Ammon's horn (tissue), 1 donor: ENCODE measurements at regions not wholly inside any gene's neighbourhood (a gene's known extent, or its start where the extent isn't known, plus 50 kb on each side); places are given as distances from the start of the nearest gene placed in this dataset.

ENCODE experiments used
- DNase-seq: peaks from one replicate; pipeline ENCODE4 v3.0.0-alpha.2; 2016; ENCODE audit warnings: low spot score

DNA sequence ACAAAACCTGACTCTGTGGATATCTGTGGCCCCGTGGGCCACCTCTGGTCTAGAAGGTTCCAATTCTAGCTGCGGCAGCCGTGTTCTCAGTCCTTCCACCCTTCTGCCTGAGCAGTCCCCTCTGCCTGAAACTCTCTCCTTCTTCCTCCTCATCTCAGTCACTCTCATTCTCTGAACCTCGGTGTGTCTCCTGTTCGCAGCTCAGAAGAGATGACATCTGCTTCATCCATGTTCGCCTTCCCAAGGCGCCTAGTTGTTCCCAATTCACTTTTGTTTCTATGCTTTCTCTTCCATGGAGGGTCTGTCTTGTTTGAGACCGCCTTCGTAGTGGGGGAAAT, 95.5 kb downstream of the CEBPB start:
- DNase-seq, result no peak

GRCh38 chr20:50286609-50287008, 96.0 kb downstream of the CEBPB start:
- no peak for DNase-seq

DNA sequence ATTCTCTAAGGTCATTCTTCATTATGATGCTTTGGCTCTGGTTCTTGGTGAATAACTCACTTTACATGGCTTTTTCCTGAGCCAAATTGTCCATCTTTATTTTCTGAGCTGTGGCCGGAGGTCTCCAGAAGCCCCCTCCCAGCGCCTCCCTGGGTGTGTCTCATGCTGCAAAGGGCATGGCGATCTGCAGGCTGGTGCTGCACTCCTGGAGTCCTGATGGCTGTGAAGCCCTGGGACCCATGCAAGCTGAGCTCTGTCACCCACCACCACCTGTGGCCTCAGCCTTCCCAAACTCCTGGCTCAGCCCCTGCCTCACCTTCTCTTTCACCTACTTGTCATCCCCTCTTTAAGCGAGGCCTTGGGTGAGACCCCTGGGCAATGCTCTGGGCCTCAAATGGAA, 96.9 kb downstream of the CEBPB start:
- no peak for DNase-seq

GRCh38 chr20:50288128-50288623, 97.5 kb downstream of the CEBPB start:
- no peak for DNase-seq

DNA sequence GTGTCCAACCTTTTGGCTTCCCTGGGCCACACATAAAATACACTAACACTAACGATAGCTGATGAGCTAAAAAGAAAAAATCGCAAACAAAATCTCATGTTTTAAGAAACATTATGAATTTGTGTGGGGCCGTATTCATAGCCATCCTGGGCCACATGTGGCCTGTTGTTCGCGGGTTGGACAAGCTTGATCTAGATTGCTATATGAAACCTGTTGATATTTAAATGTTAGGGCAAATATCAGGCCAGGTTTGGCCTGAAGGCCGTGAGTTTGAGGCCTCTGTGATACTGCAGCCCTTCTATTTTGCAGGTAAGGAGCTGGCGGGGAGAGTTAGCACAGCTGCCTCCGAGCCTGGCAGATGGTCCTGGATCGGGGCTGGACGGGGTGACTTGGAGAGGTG, 99.0 kb downstream of the CEBPB start:
- DNase-seq, result no peak

- no peak for DNase-seq
Measured at GRCh38 chr20:50290112-50290511, 99.5 kb downstream of the CEBPB start.

- no peak for DNase-seq
Measured at GRCh38 chr20:50290808-50291207, 100.2 kb downstream of the CEBPB start.

GRCh38 chr20:50291254-50292078, 100.8 kb downstream of the CEBPB start:
- DNase-seq, result no peak

DNA sequence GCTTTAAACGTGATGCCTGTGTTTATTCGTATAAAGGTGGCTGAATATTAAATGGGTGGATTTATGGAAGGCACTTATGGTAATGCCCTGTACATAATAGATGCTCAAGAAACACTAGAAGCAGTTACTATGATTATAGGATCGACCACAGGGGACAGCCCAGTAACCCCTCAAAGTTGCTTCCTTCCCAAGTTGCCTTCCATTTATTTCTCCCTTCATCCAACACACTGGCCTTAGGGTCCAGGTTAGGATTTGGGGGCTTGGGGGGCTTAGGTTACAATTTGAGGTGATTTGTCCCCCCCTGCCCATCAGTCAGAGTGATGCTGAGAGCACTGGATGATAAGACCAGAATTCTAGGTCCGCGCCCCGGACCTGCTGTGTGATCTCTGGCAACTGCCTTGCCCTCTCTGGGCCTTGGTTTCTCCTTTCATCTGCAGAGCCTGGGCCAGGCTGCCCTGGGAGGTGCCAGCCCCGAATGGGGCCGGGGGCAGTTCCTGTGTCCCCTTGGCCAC, 101.5 kb downstream of the CEBPB start:
- no peak for DNase-seq

GRCh38 chr20:50292591-50293283, 102.1 kb downstream of the CEBPB start:
- DNase-seq, result peak; percentile 75

DNA sequence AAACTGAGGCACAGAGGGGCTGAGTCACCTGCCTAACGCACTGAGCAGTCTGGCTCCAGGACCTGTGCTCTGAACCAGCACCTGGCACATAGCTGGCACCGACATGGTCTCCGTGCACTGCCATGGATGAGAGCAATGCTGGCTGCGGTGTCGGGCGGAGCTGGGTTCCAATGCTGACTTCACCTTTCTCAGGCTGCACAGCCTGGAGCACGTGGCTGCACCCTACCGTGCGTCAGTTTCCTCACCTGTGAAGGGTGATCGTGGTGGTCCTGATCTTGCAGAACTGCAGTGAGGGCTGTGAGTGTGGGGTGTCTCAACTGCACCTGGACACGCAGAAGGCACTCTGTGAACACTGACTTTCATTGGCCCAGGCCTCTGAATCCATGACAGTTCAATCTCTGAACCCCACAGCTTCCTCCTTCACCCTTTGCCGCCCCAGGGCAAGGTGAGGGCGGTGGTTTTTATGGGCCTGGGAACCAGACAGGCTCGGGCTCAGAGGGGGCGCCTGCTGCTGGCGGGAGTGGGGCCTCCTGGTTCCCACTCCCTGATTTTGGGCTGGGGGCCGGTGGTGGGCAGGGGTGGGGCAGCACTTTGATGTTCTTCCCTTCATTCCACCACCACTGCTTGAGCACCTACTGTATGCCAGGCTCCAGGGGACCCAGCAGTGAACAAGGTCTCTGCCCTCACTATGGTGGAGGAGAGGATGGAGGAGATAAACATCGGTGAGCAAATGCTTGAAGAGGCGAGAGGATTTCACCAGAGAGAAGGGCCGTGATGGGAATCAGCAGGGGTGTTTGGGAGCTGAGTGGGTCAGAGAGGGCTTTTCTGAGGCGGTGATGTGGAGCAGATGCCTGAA, 102.9 kb downstream of the CEBPB start:
- no peak for DNase-seq

DNA sequence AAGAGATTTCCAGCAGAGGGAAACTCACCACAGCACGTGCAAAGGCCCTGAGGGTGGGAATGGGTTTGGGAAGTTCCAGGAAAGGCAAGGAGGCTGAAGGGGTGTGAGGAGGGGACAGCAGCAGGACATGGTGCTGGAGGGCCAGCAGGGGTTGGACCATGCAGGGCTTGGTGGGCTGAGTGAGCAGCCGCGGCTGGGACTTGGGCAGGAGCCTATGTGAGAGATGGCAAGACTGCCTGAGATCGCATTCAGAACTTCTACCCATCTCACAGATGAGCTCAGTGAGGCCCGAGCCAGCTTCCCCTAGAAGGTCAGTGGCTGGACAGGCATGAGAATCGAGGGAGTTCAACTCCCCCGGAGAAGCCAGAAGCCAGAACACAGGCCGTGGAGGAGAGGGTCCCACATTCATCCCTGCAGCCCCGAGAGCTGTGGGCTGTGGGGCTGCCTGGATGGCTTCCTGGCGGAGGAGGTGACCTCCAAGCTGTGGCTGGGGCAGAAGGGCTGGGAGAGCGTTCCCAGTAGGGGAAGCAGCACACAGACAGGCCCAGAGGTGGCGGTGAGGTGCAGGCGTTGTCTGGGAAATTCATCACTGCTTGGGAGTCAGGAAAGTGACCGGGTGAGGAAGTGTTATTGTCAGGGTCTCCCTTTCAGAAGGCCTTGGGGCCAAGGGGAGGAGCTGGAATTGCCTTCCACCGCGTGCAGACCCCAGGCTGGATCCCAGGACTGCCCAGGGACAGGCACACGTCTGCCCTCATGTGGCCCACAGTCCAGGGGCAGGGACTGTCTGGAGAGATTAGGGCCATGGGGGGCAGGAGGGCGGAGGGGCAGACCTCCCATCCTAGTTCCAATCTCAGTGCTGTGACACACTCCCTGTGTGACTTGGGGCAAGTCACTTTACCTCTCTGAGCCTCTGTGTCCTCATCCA, 103.8 kb downstream of the CEBPB start:
- no peak for DNase-seq

GRCh38 chr20:50295345-50295744, 104.7 kb downstream of the CEBPB start:
- DNase-seq, result no peak

GRCh38 chr20:50295762-50296449, 105.3 kb downstream of the CEBPB start:
- DNase-seq, result no peak

GRCh38 chr20:50296450-50297375, 106.1 kb downstream of the CEBPB start:
- DNase-seq, result no peak

DNA sequence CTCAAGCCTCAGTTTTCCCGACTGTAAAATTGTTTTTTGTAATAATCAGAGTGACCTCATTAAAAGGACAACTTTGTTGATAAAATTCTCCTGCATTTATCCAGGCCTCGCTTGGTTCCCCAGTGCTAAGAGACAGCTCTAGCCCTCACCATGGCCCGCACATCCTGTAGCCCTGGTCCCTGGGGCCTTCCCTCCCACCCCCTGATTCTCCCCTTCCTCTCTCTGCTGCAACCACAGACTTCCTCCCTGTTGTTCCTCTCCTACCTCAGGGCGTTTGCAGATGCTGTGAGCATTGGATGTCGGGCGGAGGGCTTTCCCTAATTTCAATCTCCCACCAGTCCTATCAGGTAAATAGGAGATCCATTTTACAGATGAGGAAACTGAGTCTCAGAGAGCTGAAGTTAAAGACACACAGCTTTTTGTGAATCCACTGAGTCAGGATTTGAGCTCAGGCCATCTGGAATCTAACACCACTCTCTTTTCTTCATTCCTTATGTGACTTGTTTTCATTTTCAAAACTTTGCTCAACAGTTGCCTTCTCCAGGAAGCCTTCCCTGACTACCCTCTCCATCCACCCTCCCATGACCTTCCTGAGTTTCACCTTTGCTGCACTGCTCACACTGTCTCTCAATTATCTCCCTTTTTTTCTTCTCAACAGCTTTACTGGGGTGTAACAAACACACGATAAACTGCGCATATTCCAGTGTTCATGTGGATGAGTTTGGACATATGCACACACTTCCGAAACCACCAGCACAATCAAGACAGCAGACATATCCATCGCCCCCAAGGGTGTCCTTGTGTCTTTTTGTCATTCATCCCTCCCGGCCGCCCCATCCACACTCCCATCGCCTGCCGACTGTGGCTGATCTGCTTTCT, 107.1 kb downstream of the CEBPB start:
- DNase-seq, result peak; percentile 43

DNA sequence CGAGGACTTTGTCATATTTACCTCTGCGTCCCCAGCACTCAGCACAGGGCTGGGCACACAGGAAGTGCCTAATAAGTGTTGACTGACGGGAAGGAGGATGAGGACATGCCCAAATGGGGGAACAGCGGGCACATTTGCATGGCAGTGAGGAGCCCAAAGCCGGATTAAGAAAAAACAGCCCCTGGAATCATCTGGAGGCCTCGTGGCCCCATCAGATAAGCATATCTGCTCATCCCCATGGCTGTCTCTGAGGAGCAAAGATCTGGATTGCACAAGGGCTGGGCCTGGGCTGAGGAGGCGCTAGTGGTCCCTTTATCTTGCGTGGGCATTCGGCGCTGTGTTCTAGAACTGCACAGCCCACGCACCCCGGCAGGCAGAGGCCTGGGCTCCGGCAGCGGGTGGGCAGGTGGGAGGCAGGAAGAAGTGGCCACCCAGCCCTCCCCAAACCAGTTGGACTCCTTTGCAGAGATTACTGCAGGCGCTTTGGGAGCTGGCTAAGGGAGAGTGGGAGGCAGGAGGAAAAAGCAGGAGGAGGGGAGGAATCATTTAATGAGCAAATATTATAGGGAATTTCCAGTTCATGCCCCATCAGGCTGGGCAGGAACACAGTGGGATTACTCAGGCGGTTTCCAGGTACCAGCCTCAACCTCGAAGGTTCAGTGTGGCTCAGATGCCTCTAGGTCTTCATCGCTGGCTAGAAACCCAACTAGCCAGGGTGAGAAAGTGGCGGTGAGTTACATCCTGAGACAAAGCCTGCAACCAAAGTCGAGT, 108.1 kb downstream of the CEBPB start:
- DNase-seq, result no peak

DNA sequence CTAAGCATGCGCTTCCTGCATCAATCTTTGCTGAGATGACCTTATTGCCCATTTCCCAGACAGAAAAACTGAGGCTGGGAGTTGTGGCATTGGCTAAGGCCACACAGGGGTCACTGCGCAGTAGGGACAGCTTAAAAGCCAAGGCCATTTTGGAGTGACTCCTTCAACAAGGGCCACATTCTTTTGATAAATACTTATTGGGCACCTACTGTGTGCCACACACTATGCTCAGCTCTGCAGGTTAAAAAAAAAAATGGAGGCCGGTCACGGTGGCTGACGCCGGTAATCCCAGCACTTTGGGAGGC, 108.6 kb downstream of the CEBPB start:
- no peak for DNase-seq
